K562 (cell line): ENCODE measurements at regions not wholly inside any gene's neighbourhood (a gene's known extent, or its start where the extent isn't known, plus 50 kb on each side); places are given as distances from the start of the nearest gene placed in this dataset.

Experiments
- ATAC-seq: fragments of 200-7000 bp; cut with Tn5 transposase; 3 replicates; pipeline ENCODE4 v1.9.1; 2020; ENCODE audit warnings: moderate library complexity
- BruUV-seq: library from RNA; stranded (reverse); fragments of 400-500 nt; replicated peaks from 2 replicates; lab custom pipeline; 2021; lab: Mats Ljungman, UMichigan
- CTCF ChIA-PET: fragments of 300-600 bp; formaldehyde crosslinking; extraction: SDS; loops from one replicate; lab custom pipeline; 2021; ENCODE audit warnings: low intra/inter-chr PET ratio; lab: Yijun Ruan, JAX
- POLR2A ChIA-PET: fragments of 300-600, 350-650 bp; sonication (Branson Sonifier 250); formaldehyde crosslinking; extraction: SDS; loops from one replicate; lab custom pipeline; 2021; ENCODE audit warnings: antibody characterized with exemption, inconsistent platforms; lab: Yijun Ruan, JAX
- DNase-seq, 4 experiments: peaks; one replicate each; pipeline versions ENCODE4 v3.0.0 to v3.0.0-alpha.2; 2011 to 2018; ENCODE audit warnings: low spot score in 3 of 4, mixed read lengths in 3 of 4; ENCODE audit errors: extremely low read depth in 1 of 4
- FAIRE-seq: peaks from 2 replicates; lab custom pipeline; 2011; peaks lifted over from hg19 to GRCh38; lab: Jason Lieb, UNC
- H2AFZ ChIP-seq: 2 replicates; pipeline ENCODE4 v1.6.0; 2011; ENCODE audit warnings: low read depth, low read length, control low read depth, inconsistent platforms
- H3K27ac ChIP-seq: fragments of 200-600 bp; 3 replicates; pipeline ENCODE4 v1.8.0; 2011; ENCODE audit warnings: low read depth, mild to moderate bottlenecking, control low read depth, inconsistent platforms, low read length, moderate library complexity, mixed read lengths; ENCODE audit errors: extremely low read depth
- H3K27me3 ChIP-seq, 2 experiments: fragments of 300-600 bp in 1 of 2; 2 replicates in 1 of 2; 3 replicates in 1 of 2; pipeline versions ENCODE4 v1.6.0 to v1.8.0; 2011; ENCODE audit warnings: inconsistent platforms in 2 of 2, low read length in 2 of 2, mild to moderate bottlenecking in 1 of 2, mixed read lengths in 1 of 2, moderate library complexity in 1 of 2; ENCODE audit not compliant: control insufficient read depth in 2 of 2, insufficient read depth in 2 of 2
- H3K36me3 ChIP-seq: fragments of 300-600 bp; 3 replicates; pipeline ENCODE4 v1.8.0; 2011; ENCODE audit warnings: mild to moderate bottlenecking, low read length, inconsistent platforms; ENCODE audit not compliant: control insufficient read depth, insufficient read depth
- H3K4me1 ChIP-seq, 2 experiments: fragments of 200-600 bp in 1 of 2; replicated peaks in 1 of 2; 2 replicates in 1 of 2; 3 replicates in 1 of 2; pipeline versions ENCODE4 v1.5.1 to v1.8.0; 2011; ENCODE audit warnings: inconsistent platforms in 2 of 2, low read length in 2 of 2, mild to moderate bottlenecking in 1 of 2, mixed read lengths in 1 of 2, moderate library complexity in 1 of 2; ENCODE audit not compliant: control insufficient read depth in 2 of 2, insufficient read depth in 2 of 2
- H3K4me2 ChIP-seq: 2 replicates; pipeline ENCODE4 v1.6.1; 2011; ENCODE audit warnings: low read length, control low read depth, inconsistent platforms, mixed read lengths; ENCODE audit not compliant: insufficient read depth
- H3K4me3 ChIP-seq: fragments of 200-600 bp; sonication (generic), shearing (Covaris generic); 2 replicates; pipeline ENCODE4 v1.5.1; 2016; ENCODE audit warnings: control low read depth, inconsistent platforms
- H3K79me2 ChIP-seq: fragments of 200-600 bp; 3 replicates; pipeline ENCODE4 v1.8.0; 2011; ENCODE audit warnings: low read length, inconsistent platforms; ENCODE audit not compliant: control insufficient read depth, insufficient read depth
- H3K9ac ChIP-seq, 2 experiments: 2 replicates each; pipeline versions ENCODE4 v1.6.0 to v1.6.1; 2011; ENCODE audit warnings: low read depth in 2 of 2, low read length in 2 of 2, control low read depth in 1 of 2, inconsistent platforms in 1 of 2, mild to moderate bottlenecking in 1 of 2, mixed read lengths in 1 of 2; ENCODE audit not compliant: insufficient read depth in 1 of 2
- H3K9me1 ChIP-seq: one replicate; pipeline ENCODE4 v1.6.0; 2011; ENCODE audit warnings: inconsistent platforms, mild to moderate bottlenecking, low read length, moderate library complexity; ENCODE audit not compliant: control insufficient read depth, insufficient read depth
- H3K9me3 ChIP-seq: replicated peaks from 2 replicates; pipeline ENCODE4 v1.5.1; 2011; ENCODE audit warnings: low read depth, low read length, inconsistent platforms; ENCODE audit not compliant: control insufficient read depth, insufficient read depth
- H4K20me1 ChIP-seq: replicated peaks from 2 replicates; pipeline ENCODE4 v1.6.1; 2011; ENCODE audit warnings: low read length, inconsistent platforms, mixed read lengths; ENCODE audit not compliant: control insufficient read depth, insufficient read depth
- BHLHE40 ChIP-seq: IDR thresholded peaks from 2 replicates; pipeline ENCODE4 v1.6.1; 2011; ENCODE audit warnings: low read length, improper control_type of control experiment
- HCFC1 ChIP-seq: IDR thresholded peaks from 2 replicates; pipeline ENCODE4 v1.6.1; 2012; ENCODE audit warnings: low read depth, low read length, improper control_type of control experiment
- HDAC2 ChIP-seq: fragments of 450-650 bp; IDR thresholded peaks from 2 replicates; pipeline ENCODE4 v1.6.1; 2016; ENCODE audit warnings: mild to moderate bottlenecking
- HOXB6 ChIP-seq: fragments of 250-450 bp; sonication (Bioruptor Pico); IDR thresholded peaks from 2 replicates; pipeline ENCODE4 v1.5.1; 2022; ENCODE audit warnings: mild to moderate bottlenecking, borderline replicate concordance
- KDM4B ChIP-seq, 2 experiments: fragments of 450-650 bp in 1 of 2; sonication (generic) in 1 of 2; IDR thresholded peaks; 2 replicates each; pipeline ENCODE4 v1.6.1; 2016 to 2017; ENCODE audit warnings: borderline replicate concordance in 2 of 2, antibody characterized with exemption in 1 of 2, low read depth in 1 of 2, mild to moderate bottlenecking in 1 of 2
- RCOR1 ChIP-seq, 2 experiments: IDR thresholded peaks; 2 replicates each; pipeline ENCODE4 v1.6.1; 2012; ENCODE audit warnings: low read depth in 2 of 2, low read length in 2 of 2, borderline replicate concordance in 1 of 2, improper control_type of control experiment in 1 of 2
- SP2 ChIP-seq: IDR thresholded peaks from 2 replicates; pipeline ENCODE4 v1.6.1; 2011; ENCODE audit warnings: mild to moderate bottlenecking, low read depth, low read length, moderate library complexity; ENCODE audit not compliant: poor library complexity, severe bottlenecking; ENCODE audit errors: extremely low read depth
- ZNF444 ChIP-seq: fragments of 250-450 bp; sonication (Bioruptor Pico); IDR thresholded peaks from 2 replicates; pipeline ENCODE4 v1.4.0; 2020; ENCODE audit warnings: mild to moderate bottlenecking, moderate library complexity
- ZNF778 ChIP-seq: fragments of 450-650 bp; formaldehyde crosslinking; IDR thresholded peaks from 2 replicates; pipeline ENCODE4 v1.4.0; 2020; ENCODE audit warnings: mild to moderate bottlenecking, moderate library complexity
- WGBS: fragments of 100-300 bp; shearing (Covaris generic); methylation state at CpG from one replicate; pipeline ENCODE4 v1.1.6; 2016; ENCODE audit warnings: low coverage, mixed read lengths; ENCODE audit not compliant: insufficient coverage; ENCODE audit errors: missing lambda C conversion rate; 5-methylcytosine and 5-hydroxymethylcytosine counted together
- in situ Hi-C: fragments of 300-500 bp; cut with MboI; formaldehyde crosslinking; loops from 4 replicates; pipeline ENCODE4 v1.15.0; 2018; ENCODE audit warnings: inconsistent platforms, mixed read lengths
- intact Hi-C: fragments of 100-400 bp; cut with micrococcal nuclease; formaldehyde crosslinking; loops from 2 replicates; pipeline ENCODE4 v1.14.2; 2022

GRCh38 chr15:62914461-62915079, 128.0 kb upstream of the TPM1 start (continued):
- TF ChIP-seq ZNF778 (CRISPR knock-in tag): no peak
- TF ChIP-seq KDM4B (IDR thresholded peaks at IDR 0.05; ENCODE audit: borderline replicate concordance in 2 of 2, low read depth in 1 of 2): no peak

GRCh38 chr15:62920682-62921502, 121.7 kb upstream of the TPM1 start:
- no peak overlapping the region for H2AFZ ChIP-seq
- WGBS: 0% methylated on average over 3 of the region's 3 CpGs
- no peaks in the 10 kb centered on the region for H3K9me3 ChIP-seq
- H4K20me1 ChIP-seq: no peaks in the 10 kb centered on the region
- H3K4me3 ChIP-seq: no peak overlapping the region
- no peak for DNase-seq
- POLR2A ChIA-PET: no interaction called here
- in situ Hi-C loops (no loop called here), intact Hi-C loops (no loop called here)
- FAIRE-seq: no peak
- H3K9ac ChIP-seq: no peak overlapping the region
- TF ChIP-seq HOXB6 (CRISPR knock-in tag): no peak
- TF ChIP-seq HDAC2: no peak
- no peak for TF ChIP-seq SP2
- TF ChIP-seq RCOR1 (IDR thresholded peaks at IDR 0.05; ENCODE audit: borderline replicate concordance in 1 of 2, low read depth in 2 of 2, low read length in 2 of 2): no peak
- TF ChIP-seq BHLHE40: no peak
- no peak for TF ChIP-seq HCFC1
- TF ChIP-seq ZNF444: no peak
- TF ChIP-seq, all 486 proteins: peak for 0
- Histone ChIP-seq H3K79me2 (no peaks in the 10 kb centered on the region), H3K36me3 (no peaks in the 10 kb centered on the region), H3K9me1 (no peaks in the 10 kb centered on the region), H3K4me1 (no peaks in the 10 kb centered on the region), H3K27me3 (peaks cover 4 to 13% of the 10 kb centered on the region in 2 experiments; a peak in 3 of 5 replicates), H3K27ac (no peak overlapping the region), H3K4me2 (no peak overlapping the region)
- CTCF ChIA-PET: interaction anchor here (0.6 kb wide), 1 partner anchor 60 kb away, joined by 3 read pairs; no protein-coding TSS in a partner anchor
- no TSS peak for BruUV-seq
- ATAC-seq: no peak
